Heart left ventricle (tissue), 13 donors: ENCODE measurements at regions not wholly inside any gene's neighbourhood (a gene's known extent, or its start where the extent isn't known, plus 50 kb on each side); places are given as distances from the start of the nearest gene placed in this dataset.
"Not testable (repeated sequence)": the region's sequence is repeated elsewhere in the genome, so short reads cannot be mapped to it uniquely, and the experiment has no call there.

Source experiments
- POLR2A ChIP-seq, 2 donors: fragments of 450-650 bp; IDR thresholded peaks; one replicate each; pipeline ENCODE4 v1.6.1; 2017; ENCODE audit warnings: antibody characterized with exemption in 2 of 2, mild to moderate bottlenecking in 2 of 2, moderate library complexity in 2 of 2
- TF ChIP-seq, protein P1 (sequence below), 12 donors: fragments of 200-600 bp; sonication (generic) in 4 of 12; IDR thresholded peaks; one replicate each; pipeline versions ENCODE4 v1.5.0 to v1.8.0; 2018 to 2022; ENCODE audit warnings: antibody characterized with exemption in 12 of 12, mild to moderate bottlenecking in 5 of 12
- donor health status: ischemic (EF 13 %, LVEDD 7.1; RV severe dilation, severe dysfunction).
- donor health status: DM: no; HTN: yes; CAD: no.
- donor health status: DM: no; HTN: no; CAD: no.
- donor health status: ischemic (EF 25% LVEDD 6.9; RV normal size, moderate dysfunction).
- donor health status: ischemic (EF 25% LVEDD 5.7; RV mildly dilated, moderate dysfunction).
- donor health status: ischemic (EF 35%, LVEDD 5.7; RV mildly dilated, moderate dysfunction).
- donor health status: nonischemic (EF 11% LVEDD 7.7; RV severe dilation, severe dysfunction).
- donor health status: DM: yes; HTN: yes; CAD: no.
- donor health status: PGD.
- donor health status: ischemic (EF 29% LVEDD 5.4; RV normal size, mild dysfunction).
- donor health status: nonischemic (EF 23%, LVEDD 6.1; RV moderate dilation, normal function).

DNA sequence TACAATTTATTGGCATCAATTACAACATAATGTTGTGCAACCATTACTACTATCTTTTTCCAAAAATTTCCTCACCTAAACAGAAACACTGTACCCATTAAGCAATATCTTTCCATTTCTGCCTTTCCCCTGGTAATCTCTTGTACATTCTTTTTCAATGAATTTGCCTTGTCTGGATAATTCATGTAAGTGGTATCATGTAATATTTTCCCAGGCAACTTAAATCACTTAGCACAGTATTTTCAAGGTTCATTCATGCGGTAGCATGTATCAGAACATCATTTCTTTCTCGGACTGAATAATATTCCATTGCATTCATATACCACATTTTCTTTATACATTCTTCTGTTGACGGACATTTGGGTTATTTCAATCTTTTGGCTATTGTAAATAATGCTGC is 139.0 kb downstream of the GOLGA6L6 start:
- TF ChIP-seq, protein P1, sequence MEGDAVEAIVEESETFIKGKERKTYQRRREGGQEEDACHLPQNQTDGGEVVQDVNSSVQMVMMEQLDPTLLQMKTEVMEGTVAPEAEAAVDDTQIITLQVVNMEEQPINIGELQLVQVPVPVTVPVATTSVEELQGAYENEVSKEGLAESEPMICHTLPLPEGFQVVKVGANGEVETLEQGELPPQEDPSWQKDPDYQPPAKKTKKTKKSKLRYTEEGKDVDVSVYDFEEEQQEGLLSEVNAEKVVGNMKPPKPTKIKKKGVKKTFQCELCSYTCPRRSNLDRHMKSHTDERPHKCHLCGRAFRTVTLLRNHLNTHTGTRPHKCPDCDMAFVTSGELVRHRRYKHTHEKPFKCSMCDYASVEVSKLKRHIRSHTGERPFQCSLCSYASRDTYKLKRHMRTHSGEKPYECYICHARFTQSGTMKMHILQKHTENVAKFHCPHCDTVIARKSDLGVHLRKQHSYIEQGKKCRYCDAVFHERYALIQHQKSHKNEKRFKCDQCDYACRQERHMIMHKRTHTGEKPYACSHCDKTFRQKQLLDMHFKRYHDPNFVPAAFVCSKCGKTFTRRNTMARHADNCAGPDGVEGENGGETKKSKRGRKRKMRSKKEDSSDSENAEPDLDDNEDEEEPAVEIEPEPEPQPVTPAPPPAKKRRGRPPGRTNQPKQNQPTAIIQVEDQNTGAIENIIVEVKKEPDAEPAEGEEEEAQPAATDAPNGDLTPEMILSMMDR (IDR thresholded peaks at IDR 0.05), result not testable (repeated sequence)
- TF ChIP-seq POLR2A (IDR thresholded peaks at IDR 0.05), result not testable (repeated sequence)
